ENCODE measurements at regions not wholly inside any gene's neighbourhood (a gene's known extent, or its start where the extent isn't known, plus 50 kb on each side); places are given as distances from the start of the nearest gene placed in this dataset.

DNA sequence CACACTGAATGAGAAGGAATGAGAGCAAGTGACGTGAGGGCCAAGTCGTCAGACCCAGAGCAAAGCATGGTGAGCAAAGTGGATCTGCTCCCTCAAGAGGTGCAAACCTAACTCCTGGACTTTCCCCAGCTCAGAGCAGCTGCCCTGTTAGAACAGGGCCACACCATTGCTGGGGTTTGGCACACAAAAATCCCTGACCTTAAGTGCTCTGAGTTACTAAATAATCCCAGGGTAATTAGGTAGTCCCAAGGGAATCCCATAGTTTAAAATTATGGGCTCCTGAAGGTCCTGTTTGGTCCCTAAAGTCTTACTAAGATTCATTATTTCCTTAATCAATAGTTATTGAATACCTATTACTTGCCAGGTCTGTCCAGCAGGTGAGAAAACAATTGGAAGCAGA lies 165.1 kb upstream of the TNFAIP3 start:
- TF ChIP-seq, protein P1, sequence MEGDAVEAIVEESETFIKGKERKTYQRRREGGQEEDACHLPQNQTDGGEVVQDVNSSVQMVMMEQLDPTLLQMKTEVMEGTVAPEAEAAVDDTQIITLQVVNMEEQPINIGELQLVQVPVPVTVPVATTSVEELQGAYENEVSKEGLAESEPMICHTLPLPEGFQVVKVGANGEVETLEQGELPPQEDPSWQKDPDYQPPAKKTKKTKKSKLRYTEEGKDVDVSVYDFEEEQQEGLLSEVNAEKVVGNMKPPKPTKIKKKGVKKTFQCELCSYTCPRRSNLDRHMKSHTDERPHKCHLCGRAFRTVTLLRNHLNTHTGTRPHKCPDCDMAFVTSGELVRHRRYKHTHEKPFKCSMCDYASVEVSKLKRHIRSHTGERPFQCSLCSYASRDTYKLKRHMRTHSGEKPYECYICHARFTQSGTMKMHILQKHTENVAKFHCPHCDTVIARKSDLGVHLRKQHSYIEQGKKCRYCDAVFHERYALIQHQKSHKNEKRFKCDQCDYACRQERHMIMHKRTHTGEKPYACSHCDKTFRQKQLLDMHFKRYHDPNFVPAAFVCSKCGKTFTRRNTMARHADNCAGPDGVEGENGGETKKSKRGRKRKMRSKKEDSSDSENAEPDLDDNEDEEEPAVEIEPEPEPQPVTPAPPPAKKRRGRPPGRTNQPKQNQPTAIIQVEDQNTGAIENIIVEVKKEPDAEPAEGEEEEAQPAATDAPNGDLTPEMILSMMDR (IDR thresholded peaks at IDR 0.05) = no peak
- Histone ChIP-seq H3K4me3 (no peak overlapping the region), H3K4me1 (peaks cover 0 to 63% (median 39%) of the 10 kb centered on the region in 9 donors), H3K36me3 (no peaks in the 10 kb centered on the region), H3K27ac (peak overlapping the region in 9 of 10 donors; percentile 15 to 84 (median 75)), H3K9me3 (no peaks in the 10 kb centered on the region), H3K27me3 (no peaks in the 10 kb centered on the region)
- intact Hi-C loops (cut with DNase I) = loop anchor here in 7 of 10 donors (5.0 to 10.0 kb wide), 6 partner anchors 273 to 490 kb away; partner anchors contain the start of gene PERP (in 4 of the 7)
- ATAC-seq (no peak), DNase-seq (no peak)
- WGBS, 2 donors = 91 to 93% methylated on average over 2 of the region's 2 CpGs

DNA sequence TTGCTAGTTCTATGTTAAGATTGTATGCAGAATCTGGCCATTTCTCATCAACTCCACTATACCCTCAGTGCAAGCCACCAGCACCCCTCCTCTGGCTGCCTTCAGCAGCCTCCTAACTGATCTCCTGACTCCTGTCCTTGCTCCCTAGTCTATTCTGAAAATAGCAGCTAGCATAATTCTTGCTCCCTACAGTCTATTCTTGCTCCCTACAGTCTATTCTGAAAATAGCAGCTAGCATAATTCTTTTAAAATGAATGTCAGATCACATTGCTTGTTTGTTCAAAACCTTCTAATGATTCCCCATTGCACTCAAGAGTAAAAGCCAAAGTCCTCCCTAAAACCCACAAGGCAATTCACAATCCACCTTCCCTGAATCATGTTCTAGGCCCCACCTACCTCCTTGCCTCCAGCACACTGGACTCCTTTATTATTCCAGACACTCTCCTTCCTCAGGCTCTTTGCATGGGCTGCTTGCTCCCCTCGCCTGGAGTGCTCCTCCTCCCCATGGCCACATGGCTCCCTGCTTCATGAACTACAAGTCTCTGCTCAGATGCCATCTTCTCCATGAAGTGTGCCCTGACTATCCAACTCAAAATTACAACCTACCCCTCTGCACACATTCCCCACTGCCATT lies 164.2 kb upstream of the TNFAIP3 start:
- no peak overlapping the region for H3K4me3 ChIP-seq
- DNase-seq = no peak
- H3K4me1 ChIP-seq = peaks cover 0 to 63% (median 30%) of the 10 kb centered on the region in 9 donors
- no peaks in the 10 kb centered on the region for H3K27me3 ChIP-seq
- intact Hi-C loops (cut with DNase I) = loop anchor here in 7 of 10 donors (5.0 to 10.0 kb wide), 6 partner anchors 272 to 491 kb away; partner anchors contain the start of gene PERP (in 4 of the 7)
- peak in 7 of 8 donors; percentile 61 to 93 (median 75) for ATAC-seq
- WGBS, 2 donors = 75 to 77% methylated on average over 1 of the region's 1 CpG
- no peaks in the 10 kb centered on the region for H3K9me3 ChIP-seq
- H3K27ac ChIP-seq = peak overlapping the region; percentile 10 to 84 (median 66)
- H3K36me3 ChIP-seq = no peaks in the 10 kb centered on the region
- TF ChIP-seq, protein P1 (IDR thresholded peaks at IDR 0.05) = peak in 8 of 9 donors; percentile 15 to 43 (median 27)

DNA sequence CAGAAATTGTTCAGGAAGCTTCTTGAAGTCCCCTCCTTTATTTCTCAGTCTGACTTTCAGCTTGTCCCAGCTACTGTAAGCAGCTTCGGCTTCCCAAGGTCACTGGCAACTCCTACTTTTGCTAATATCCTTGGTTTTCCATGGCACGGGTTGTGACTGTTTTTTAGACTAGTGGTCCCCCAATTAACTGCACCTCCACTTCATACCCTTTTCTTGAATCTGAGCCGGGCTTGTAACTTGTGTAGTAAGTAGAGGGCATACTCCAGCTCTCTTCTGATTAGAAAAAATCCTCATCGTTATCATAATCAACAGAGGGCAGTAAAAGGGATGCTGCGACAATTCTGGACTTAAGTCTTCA lies 162.3 kb upstream of the TNFAIP3 start:
- 34 to 42% methylated on average over 5 of the region's 5 CpGs for WGBS, 2 donors
- Histone ChIP-seq H3K27ac (peak overlapping the region in 4 of 10 donors; percentile 32 to 59 (median 44)), H3K4me1 (peaks cover 0 to 61% (median 27%) of the 10 kb centered on the region in 9 donors), H3K4me3 (no peak overlapping the region), H3K9me3 (no peaks in the 10 kb centered on the region), H3K27me3 (no peaks in the 10 kb centered on the region), H3K36me3 (no peaks in the 10 kb centered on the region)
- intact Hi-C loops (cut with DNase I) = loop anchor here (1.0 to 10.0 kb wide), 14 partner anchors 88 to 492 kb away; partner anchors contain the start of genes PERP (in 7 of the 10) and TNFAIP3 (in 3 of the 10)
- no peak for DNase-seq
- ATAC-seq = no peak
- TF ChIP-seq, protein P1 (IDR thresholded peaks at IDR 0.05) = no peak

GRCh38 chr6:137705160-137706082 lies 161.6 kb upstream of the TNFAIP3 start:
- no peaks in the 10 kb centered on the region for H3K36me3 ChIP-seq
- DNase-seq (peak; percentile 57 to 59), ATAC-seq (peak; percentile 47 to 66 (median 57))
- H3K27me3 ChIP-seq = no peaks in the 10 kb centered on the region
- no peaks in the 10 kb centered on the region for H3K9me3 ChIP-seq
- WGBS, 2 donors = 48 to 51% methylated on average over 11 of the region's 11 CpGs
- intact Hi-C loops (cut with DNase I) = loop anchor here (1.0 to 10.0 kb wide), 19 partner anchors 87 to 409 kb away; partner anchors contain the start of genes PERP (in 6 of the 10) and TNFAIP3 (in 4 of the 10)
- TF ChIP-seq, protein P1 (IDR thresholded peaks at IDR 0.05) = peak; percentile 63 to 87 (median 78)
- peaks cover 0 to 61% (median 27%) of the 10 kb centered on the region in 9 donors for H3K4me1 ChIP-seq
- H3K4me3 ChIP-seq = no peak overlapping the region
- peak overlapping the region in 4 of 10 donors; percentile 32 to 59 (median 44) for H3K27ac ChIP-seq

Data from heart right ventricle (tissue), 16 donors.